Keratinocyte (primary cell): ENCODE measurements at regions not wholly inside any gene's neighbourhood (a gene's known extent, or its start where the extent isn't known, plus 50 kb on each side); places are given as distances from the start of the nearest gene placed in this dataset.
A peak's percentile ranks its signal among the peaks of the same experiment; 100 is the strongest.

Experiments
- DNase-seq: peaks from one replicate; pipeline ENCODE4 v3.0.0-alpha.2; 2011; ENCODE audit warnings: low read depth, missing footprints, low spot score
- FAIRE-seq: peaks from 2 replicates; lab custom pipeline; 2011; peaks lifted over from hg19 to GRCh38; lab: Jason Lieb, UNC
- H2AFZ ChIP-seq: 2 replicates; pipeline ENCODE4 v1.6.0; 2012; ENCODE audit warnings: low read length, control low read depth, inconsistent platforms; ENCODE audit not compliant: control insufficient read depth
- H3K27ac ChIP-seq: 2 replicates; pipeline ENCODE4 v1.5.1; 2011; ENCODE audit warnings: low read length; ENCODE audit not compliant: control insufficient read depth, insufficient read depth
- H3K27me3 ChIP-seq: 3 replicates; pipeline ENCODE4 v1.6.0; 2011; ENCODE audit warnings: low read length; ENCODE audit not compliant: control insufficient read depth, insufficient read depth; ENCODE audit errors: extremely low read depth
- H3K36me3 ChIP-seq, 2 experiments: 2 replicates in 1 of 2; 3 replicates in 1 of 2; pipeline ENCODE4 v1.5.1; 2011; ENCODE audit warnings: low read length in 2 of 2, mild to moderate bottlenecking in 1 of 2; ENCODE audit not compliant: control insufficient read depth in 2 of 2, insufficient read depth in 2 of 2; ENCODE audit errors: extremely low read depth in 1 of 2
- H3K4me1 ChIP-seq: 3 replicates; pipeline ENCODE4 v1.5.1; 2011; ENCODE audit warnings: low read length; ENCODE audit not compliant: control insufficient read depth, insufficient read depth; ENCODE audit errors: extremely low read depth
- H3K4me2 ChIP-seq: 3 replicates; pipeline ENCODE4 v1.6.0; 2011; ENCODE audit warnings: low read depth, low read length; ENCODE audit not compliant: control insufficient read depth, insufficient read depth; ENCODE audit errors: extremely low read depth
- H3K4me3 ChIP-seq, 3 experiments: fragments of 200-600 bp in 1 of 3; sonication (generic) in 1 of 3; 2 replicates in 2 of 3; 3 replicates in 1 of 3; pipeline ENCODE4 v1.5.1; 2011 to 2016; ENCODE audit warnings: low read length in 3 of 3, mild to moderate bottlenecking in 3 of 3, control low read depth in 2 of 3, inconsistent platforms in 1 of 3, low read depth in 1 of 3, mixed read lengths in 1 of 3, mixed run types in 1 of 3, moderate library complexity in 1 of 3; ENCODE audit not compliant: control insufficient read depth in 2 of 3, insufficient read depth in 2 of 3; ENCODE audit errors: extremely low read depth in 1 of 3
- H3K79me2 ChIP-seq: 2 replicates; pipeline ENCODE4 v1.6.0; 2012; ENCODE audit warnings: low read length; ENCODE audit not compliant: control insufficient read depth, insufficient read depth
- H3K9ac ChIP-seq: 3 replicates; pipeline ENCODE4 v1.6.0; 2011; ENCODE audit warnings: low read length; ENCODE audit not compliant: control insufficient read depth, insufficient read depth; ENCODE audit errors: extremely low read depth
- H3K9me1 ChIP-seq: 3 replicates; pipeline ENCODE4 v1.6.0; 2011; ENCODE audit warnings: low read length; ENCODE audit not compliant: control insufficient read depth, insufficient read depth; ENCODE audit errors: extremely low read depth
- H3K9me3 ChIP-seq: 2 replicates; pipeline ENCODE4 v1.5.1; 2012; ENCODE audit warnings: low read depth, low read length; ENCODE audit not compliant: control insufficient read depth
- H4K20me1 ChIP-seq: 3 replicates; pipeline ENCODE4 v1.6.0; 2011; ENCODE audit warnings: low read length; ENCODE audit not compliant: control insufficient read depth, insufficient read depth; ENCODE audit errors: extremely low read depth
- CTCF ChIP-seq, 3 experiments: IDR thresholded peaks in 1 of 3; conservative IDR thresholded peaks in 1 of 3; optimal IDR thresholded peaks in 1 of 3; 2 replicates in 2 of 3; 3 replicates in 1 of 3; pipeline versions ENCODE3 to v1.5.1; 2011; ENCODE audit warnings: low read length in 3 of 3, mild to moderate bottlenecking in 3 of 3, moderate library complexity in 2 of 3, control low read depth in 1 of 3, inconsistent platforms in 1 of 3; ENCODE audit not compliant: insufficient read depth in 2 of 3; ENCODE audit errors: extremely low read depth in 1 of 3
- EZH2 ChIP-seq: IDR thresholded peaks from one replicate; pipeline ENCODE4 v1.6.1; 2012; ENCODE audit warnings: inconsistent platforms, mild to moderate bottlenecking, low read length, moderate library complexity
- dilution Hi-C: fragments of 300-500 bp; cut with MboI; formaldehyde crosslinking; loops from one replicate; pipeline ENCODE4 v1.7.0; 2020; ENCODE audit warnings: low sequenced_read_pairs; ENCODE audit not compliant: extremely low pct_ligation_motif_present

GRCh38 chr18:38565513-38565912 lies 999.9 kb upstream of the CELF4 start:
- FAIRE-seq, result no peak
- dilution Hi-C loops, result no loop called here
- no peak overlapping the region for H3K4me2 ChIP-seq
- TF ChIP-seq CTCF (optimal IDR thresholded peaks at IDR 0.05 in 1 of 3, IDR thresholded peaks at IDR 0.05 in 1 of 3, conservative IDR thresholded peaks at IDR 0.05 in 1 of 3; ENCODE audit: extremely low read depth in 1 of 3, insufficient read depth in 2 of 3, low read length in 3 of 3) (no peak), EZH2 (no peak)
- no peaks in the 10 kb centered on the region for H3K79me2 ChIP-seq
- H3K36me3 ChIP-seq, result no peaks in the 10 kb centered on the region
- no peak for DNase-seq
- H3K9ac ChIP-seq, result no peak overlapping the region
- no peaks in the 10 kb centered on the region for H3K9me3 ChIP-seq
- H3K4me1 ChIP-seq, result peaks cover 7% of the 10 kb centered on the region
- H3K27ac ChIP-seq, result no peak overlapping the region
- H3K9me1 ChIP-seq, result no peaks in the 10 kb centered on the region
- no peak overlapping the region for H2AFZ ChIP-seq
- H3K4me3 ChIP-seq, result no peak overlapping the region
- no peaks in the 10 kb centered on the region for H4K20me1 ChIP-seq
- no peaks in the 10 kb centered on the region for H3K27me3 ChIP-seq

GRCh38 chr18:38563396-38563980 lies 997.9 kb upstream of the CELF4 start:
- Histone ChIP-seq H3K36me3 (no peaks in the 10 kb centered on the region), H3K4me3 (no peak overlapping the region), H3K4me2 (no peak overlapping the region), H3K4me1 (peaks cover 7% of the 10 kb centered on the region), H3K27ac (no peak overlapping the region), H3K9me1 (no peaks in the 10 kb centered on the region), H3K79me2 (no peaks in the 10 kb centered on the region), H2AFZ (no peak overlapping the region), H3K9me3 (no peaks in the 10 kb centered on the region), H3K27me3 (no peaks in the 10 kb centered on the region), H4K20me1 (no peaks in the 10 kb centered on the region), H3K9ac (no peak overlapping the region)
- DNase-seq (no peak), FAIRE-seq (peak; percentile 43)
- dilution Hi-C loops, result no loop called here
- no peak for TF ChIP-seq CTCF (optimal IDR thresholded peaks at IDR 0.05 in 1 of 3, IDR thresholded peaks at IDR 0.05 in 1 of 3, conservative IDR thresholded peaks at IDR 0.05 in 1 of 3; ENCODE audit: extremely low read depth in 1 of 3, insufficient read depth in 2 of 3, low read length in 3 of 3)
- TF ChIP-seq EZH2, result no peak
